Fibroblast of villous mesenchyme (primary cell): ENCODE measurements at regions not wholly inside any gene's neighbourhood (a gene's known extent, or its start where the extent isn't known, plus 50 kb on each side); places are given as distances from the start of the nearest gene placed in this dataset.

Source experiments
- DNase-seq: peaks from one replicate; pipeline ENCODE4 v3.0.0-alpha.2; 2010; ENCODE audit warnings: low read depth
- H3K4me3 ChIP-seq: 2 replicates; pipeline ENCODE4 v1.5.1; 2011; ENCODE audit warnings: low read depth, mild to moderate bottlenecking, low read length
- CTCF ChIP-seq: IDR thresholded peaks from 2 replicates; pipeline ENCODE4 v1.5.1; 2012; ENCODE audit warnings: low read depth, mild to moderate bottlenecking, low read length; ENCODE audit not compliant: insufficient read depth

GRCh38 chr20:10837901-10838300, 164.1 kb upstream of the JAG1 start:
- DNase-seq, result no peak
- TF ChIP-seq CTCF, result no peak
- no peak overlapping the region for H3K4me3 ChIP-seq

GRCh38 chr20:10842116-10842515, 168.3 kb upstream of the JAG1 start:
- DNase-seq, result no peak
- no peak for TF ChIP-seq CTCF
- H3K4me3 ChIP-seq, result no peak overlapping the region

- no peak for TF ChIP-seq CTCF
- no peak for DNase-seq
- H3K4me3 ChIP-seq, result no peak overlapping the region
These were observed 169.4 kb upstream of the JAG1 start for GRCh38 chr20:10843146-10843711.

GRCh38 chr20:10846766-10847165, 173.0 kb upstream of the JAG1 start:
- no peak for TF ChIP-seq CTCF
- no peak for DNase-seq
- H3K4me3 ChIP-seq, result no peak overlapping the region

- peak; percentile 86 for DNase-seq
- H3K4me3 ChIP-seq, result no peak overlapping the region
- no peak for TF ChIP-seq CTCF
These were observed 175.1 kb upstream of the JAG1 start for GRCh38 chr20:10848810-10849370.

GRCh38 chr20:10853176-10853575, 179.4 kb upstream of the JAG1 start:
- no peak for DNase-seq
- TF ChIP-seq CTCF, result no peak
- H3K4me3 ChIP-seq, result no peak overlapping the region

GRCh38 chr20:10853731-10854130, 179.9 kb upstream of the JAG1 start:
- TF ChIP-seq CTCF, result no peak
- no peak overlapping the region for H3K4me3 ChIP-seq
- no peak for DNase-seq
